NOMO-1 (cell line): ENCODE measurements at regions not wholly inside any gene's neighbourhood (a gene's known extent, or its start where the extent isn't known, plus 50 kb on each side); places are given as distances from the start of the nearest gene placed in this dataset.

ENCODE experiments used
- DNase-seq, 2 experiments: peaks; one replicate each; lab custom pipeline; 2025; ENCODE audit not compliant: unreplicated experiment in 2 of 2; lab: John Stamatoyannopoulos, UW

- no peak for DNase-seq
These were observed 91.5 kb downstream of the FOXL3 start for GRCh38 chr7:381211-382042.

- no peak for DNase-seq
These were observed 92.1 kb downstream of the FOXL3 start for GRCh38 chr7:382043-382400.

- DNase-seq = no peak
These were observed 96.4 kb downstream of the FOXL3 start for GRCh38 chr7:386385-386784.

DNA sequence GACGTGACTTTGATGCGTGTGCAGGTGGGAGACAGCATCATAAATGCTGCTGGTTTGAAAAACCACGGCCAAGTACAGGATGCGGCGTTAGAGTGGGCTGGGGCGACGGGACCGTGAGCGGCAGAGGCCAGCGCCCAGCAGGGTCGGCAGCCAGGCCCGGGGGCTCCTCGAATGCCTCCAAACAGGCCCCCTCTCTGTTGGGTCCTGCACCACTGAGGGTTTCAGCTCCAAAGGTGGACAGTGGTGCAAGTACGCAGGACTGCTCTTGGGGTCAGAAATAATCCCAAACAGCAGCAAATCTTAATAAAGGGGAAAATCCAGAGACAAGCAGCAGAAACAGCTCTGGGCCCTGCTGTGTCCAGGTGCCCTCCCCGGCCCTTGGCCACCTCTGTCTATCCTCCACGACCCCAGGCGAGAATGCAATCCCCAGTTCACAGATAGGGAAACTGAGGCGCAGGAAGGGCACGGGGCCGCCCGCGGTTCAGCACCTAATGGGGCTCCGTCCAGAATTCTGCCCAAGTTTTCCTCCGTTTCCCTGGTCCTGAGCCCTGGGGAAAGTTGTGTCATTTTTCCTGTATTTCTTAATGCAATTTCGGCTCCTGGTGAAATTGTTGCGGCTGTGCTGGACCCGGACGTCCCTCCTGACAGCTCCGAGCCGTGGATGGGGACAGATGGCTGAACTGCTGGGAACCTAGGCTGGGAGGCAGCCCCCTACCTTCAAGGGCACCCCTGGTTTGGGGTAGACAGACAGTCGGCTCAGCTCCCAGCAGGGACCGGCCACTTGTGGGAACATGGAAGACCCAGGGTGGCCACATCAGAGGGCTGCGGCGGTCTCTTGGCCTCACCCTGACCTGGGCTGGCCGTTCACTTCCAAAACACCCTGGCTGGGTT is 97.4 kb downstream of the FOXL3 start:
- DNase-seq = no peak

GRCh38 chr7:388023-388960 is 98.3 kb downstream of the FOXL3 start:
- DNase-seq = no peak

DNA sequence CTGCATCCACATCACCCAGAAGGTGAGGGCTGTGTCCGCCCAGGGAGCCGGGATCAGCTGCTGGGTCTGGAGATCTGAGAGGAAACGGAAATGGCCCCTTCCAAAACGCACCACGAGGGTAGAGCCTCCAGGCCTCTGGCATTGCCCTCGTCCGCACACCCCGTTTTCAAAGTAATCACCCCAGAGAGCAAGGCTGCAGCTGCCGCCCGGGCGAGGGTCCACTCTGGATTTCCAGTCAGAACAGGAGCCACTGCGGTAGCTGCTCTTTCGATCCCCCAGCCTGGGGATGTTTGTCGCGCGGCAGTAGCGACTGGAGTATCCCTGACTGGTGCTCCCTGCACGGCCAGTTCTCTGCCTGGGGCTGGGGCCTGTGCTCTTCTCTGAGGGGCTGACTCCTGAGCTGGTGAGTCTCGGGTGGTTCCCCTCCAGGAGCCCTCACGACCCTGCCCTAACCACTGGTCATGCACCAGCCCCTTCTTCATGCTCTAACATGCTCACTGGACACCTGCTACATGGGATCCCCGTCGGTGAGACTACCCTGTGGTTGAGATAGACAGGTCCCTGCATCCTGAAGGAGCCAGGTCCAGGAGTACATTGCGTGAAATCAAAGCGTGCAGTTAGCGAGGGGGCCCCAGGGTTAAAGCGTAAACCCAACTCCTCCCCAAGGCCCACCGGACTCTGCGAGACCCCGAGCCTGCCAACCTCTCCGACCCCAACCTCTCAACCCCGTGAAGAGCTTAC is 99.2 kb downstream of the FOXL3 start:
- DNase-seq = no peak

DNA sequence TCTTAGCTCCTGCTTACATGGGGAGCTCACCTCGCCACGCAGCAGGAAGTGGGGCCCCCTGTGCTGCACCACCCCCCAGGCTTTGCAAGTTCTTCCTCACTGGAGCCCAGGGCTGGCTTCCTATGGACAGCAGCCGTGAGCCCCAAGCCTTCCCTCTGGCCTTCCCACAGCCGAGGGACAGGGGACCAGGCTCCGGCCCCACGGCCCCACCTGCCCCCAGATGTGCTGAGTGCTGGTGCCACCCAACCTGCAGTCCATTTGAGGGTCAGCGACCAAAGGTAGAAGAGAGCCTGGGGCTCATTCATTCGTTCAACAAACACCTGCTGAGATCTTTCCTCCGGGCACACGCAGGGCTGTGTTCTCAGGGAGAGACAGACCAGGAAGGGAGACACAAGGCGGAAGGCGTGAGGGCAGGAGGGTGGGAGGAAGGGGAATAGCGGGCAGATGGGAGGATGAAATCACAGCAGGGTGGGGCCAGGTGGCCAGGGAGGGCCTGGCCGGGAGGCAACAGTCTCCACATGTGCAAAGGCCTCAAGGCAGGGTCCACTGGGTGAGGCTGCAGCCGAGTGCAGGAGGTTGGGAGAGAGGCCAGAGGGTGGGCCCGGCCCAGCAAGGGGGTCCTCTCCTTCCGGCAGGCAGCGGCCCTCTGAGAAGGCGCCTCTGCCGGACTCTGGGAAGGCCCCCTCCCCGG is 100.1 kb downstream of the FOXL3 start:
- DNase-seq = no peak

DNA sequence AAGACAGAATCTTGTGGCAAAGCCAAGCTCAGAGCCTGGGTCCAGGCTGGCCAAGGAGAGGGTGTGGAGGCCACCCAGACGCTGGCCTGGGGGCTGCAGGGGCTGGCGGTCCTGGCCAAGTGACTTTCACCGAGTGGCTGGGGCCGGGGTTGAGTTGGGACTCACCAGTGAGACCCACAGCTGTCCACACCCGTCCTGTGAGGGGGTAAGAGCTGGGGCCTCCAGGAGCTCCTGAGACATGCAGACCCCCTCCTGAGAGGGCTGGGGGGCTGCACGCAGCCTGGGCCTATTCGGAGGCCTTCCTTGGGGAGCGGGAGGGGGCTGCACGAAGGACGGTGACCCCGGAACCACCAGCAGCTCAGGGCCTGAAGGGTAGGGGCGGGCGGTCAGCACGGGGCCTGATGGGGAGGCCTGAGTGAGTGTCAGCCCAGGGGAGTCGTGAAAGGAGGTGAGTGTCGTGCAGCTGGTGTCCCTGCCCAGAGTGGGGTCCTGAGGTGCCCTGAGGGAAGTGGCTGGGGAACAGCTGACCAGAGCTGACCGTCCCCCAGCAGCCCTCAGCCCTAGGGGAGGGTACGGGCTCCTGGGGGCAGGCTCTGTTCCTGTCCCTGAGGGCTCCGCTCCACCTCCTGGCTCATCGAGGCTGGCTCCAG is 100.9 kb downstream of the FOXL3 start:
- no peak for DNase-seq

- no peak for DNase-seq
These were observed 101.5 kb downstream of the FOXL3 start for GRCh38 chr7:391411-391951.

DNA sequence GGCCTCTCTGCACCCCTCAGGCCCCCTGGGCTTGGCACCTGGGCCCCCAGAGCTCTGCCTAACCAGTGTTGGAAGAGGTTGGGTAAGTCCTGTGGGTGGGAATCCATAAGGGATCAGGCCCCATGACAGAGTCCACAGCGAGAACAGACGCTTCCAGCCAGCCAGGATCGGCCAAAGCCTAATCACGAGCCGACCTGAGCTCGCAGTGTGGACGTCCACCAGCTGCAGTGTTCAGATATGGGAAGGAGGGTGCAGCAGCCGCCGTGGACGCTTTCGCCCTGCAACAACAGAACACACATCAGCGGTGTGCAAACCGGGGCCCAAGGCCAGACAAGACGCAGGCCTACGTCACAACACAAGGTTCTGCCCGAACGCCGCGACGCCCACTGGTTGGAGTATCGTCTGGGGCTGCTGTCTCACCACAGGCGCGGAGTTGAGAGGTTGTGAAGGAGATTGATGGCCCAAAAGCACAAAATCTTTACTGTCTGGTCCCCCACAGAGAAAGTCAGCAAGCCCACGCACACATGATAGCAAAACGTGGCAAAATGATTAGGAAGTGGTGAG is 102.1 kb downstream of the FOXL3 start:
- no peak for DNase-seq

DNA sequence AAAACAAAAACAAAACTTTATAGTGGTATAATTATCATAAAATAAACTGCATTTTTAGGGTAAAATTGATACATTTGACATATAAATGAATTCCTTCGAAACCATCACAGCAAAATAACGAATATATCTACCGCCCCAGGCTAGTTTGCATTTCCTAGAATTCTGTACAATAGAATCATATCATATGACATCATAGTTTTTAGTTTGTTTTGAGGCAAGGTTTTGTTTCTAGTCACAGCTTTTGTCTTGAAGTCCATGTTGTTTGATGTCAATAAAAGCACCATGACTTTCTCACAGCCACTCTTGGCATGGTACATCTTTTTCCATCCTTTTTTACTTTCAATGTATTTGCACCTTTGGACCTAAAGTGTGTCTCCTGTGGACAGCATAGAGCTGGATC is 102.9 kb downstream of the FOXL3 start:
- no peak for DNase-seq

DNA sequence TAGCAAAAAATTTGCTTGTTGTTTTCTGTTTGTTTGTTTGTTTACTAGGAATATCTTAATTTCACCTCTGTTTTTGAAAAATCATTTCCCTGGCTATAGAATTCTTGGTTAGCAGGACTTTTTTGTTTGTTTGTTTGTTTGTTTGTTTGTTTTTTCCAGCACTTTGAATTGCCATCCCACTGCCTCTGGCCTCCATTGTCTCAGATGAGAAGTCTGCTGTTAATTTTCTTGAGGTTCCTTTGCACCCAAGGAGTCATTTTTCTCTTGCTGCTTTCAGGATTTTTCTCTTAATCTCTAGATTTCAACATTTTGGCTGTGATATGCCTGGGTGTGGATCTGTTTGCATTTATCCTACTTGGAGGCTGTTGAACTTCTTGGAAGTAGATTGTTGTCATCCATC is 105.7 kb downstream of the FOXL3 start:
- DNase-seq = no peak

- no peak for DNase-seq
These were observed 108.9 kb downstream of the FOXL3 start for GRCh38 chr7:398888-399287.

DNA sequence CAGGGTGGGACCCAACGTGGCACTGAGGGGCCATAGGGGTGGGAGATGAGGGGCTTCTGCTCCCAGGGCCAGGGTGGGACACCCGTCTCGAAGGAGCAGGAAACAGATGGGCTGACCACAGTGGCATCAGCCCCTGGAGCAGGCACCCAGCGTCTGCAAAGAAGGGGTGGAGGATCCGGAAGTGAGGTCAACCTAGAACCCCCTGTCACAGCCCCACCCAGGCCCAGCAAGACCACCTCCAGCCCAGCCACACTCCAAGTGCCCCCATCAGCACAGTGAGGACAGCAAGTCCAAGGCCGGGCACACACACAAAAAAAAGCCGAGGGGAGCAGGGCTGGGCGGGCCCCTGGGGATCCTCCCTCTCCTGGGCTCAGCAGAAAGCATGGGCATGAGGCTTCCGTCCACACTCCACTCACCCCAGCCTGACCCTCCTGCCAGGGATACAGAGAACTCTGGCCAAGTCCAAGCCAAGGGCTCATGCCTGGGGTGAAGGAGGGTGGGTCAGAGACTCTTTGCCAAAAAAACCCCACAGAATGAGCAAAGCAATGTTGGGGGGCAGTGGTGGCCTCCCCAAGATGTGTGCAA is 111.0 kb downstream of the FOXL3 start:
- no peak for DNase-seq

- no peak for DNase-seq
These were observed 111.5 kb downstream of the FOXL3 start for GRCh38 chr7:401495-401894.

- DNase-seq = no peak
These were observed 114.7 kb downstream of the PDGFA start for GRCh38 chr7:404812-405488.

DNA sequence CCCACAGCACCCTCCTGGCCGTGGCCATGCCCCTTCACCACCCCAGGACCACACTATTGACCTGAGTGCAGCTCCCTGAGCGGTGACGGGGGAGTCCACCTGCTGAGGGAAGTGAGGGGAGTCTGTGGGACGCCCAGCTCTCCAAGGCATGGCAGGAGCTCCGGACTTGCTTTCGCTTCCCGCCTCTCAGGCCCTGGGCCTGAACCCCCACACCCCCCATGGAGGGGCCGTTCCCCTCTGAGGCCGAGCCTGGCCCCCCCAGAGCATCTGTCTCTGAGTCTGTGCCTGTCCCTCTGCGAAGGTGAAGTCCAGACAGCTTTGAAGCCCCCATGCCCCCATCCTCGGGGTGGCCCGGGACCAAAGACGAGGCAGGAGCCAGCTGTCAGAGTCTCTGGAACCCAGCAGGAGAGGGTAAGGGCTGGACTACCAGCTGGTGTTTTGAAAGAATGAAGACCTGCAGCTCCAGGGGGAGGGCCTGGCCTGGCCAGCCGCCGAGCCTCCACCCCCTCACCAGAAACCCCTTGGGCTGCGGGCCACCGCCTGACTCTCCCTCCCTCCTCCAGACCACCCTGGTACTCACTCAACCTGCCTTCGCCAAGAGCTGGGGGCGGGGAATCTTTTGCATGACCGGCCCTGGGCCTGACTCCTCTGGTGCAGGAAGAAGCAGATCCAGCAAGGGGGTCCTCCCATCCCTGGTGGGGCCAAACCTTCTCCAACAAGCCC is 114.0 kb downstream of the PDGFA start:
- DNase-seq = no peak
